ENCODE measurements at regions not wholly inside any gene's neighbourhood (a gene's known extent, or its start where the extent isn't known, plus 50 kb on each side); places are given as distances from the start of the nearest gene placed in this dataset.
"Not testable (repeated sequence)": the region's sequence is repeated elsewhere in the genome, so short reads cannot be mapped to it uniquely, and the experiment has no call there.

- DNase-seq, result no peak
These were observed 612.3 kb downstream of the KCNH5 start for GRCh38 chr14:62432955-62433354.

DNA sequence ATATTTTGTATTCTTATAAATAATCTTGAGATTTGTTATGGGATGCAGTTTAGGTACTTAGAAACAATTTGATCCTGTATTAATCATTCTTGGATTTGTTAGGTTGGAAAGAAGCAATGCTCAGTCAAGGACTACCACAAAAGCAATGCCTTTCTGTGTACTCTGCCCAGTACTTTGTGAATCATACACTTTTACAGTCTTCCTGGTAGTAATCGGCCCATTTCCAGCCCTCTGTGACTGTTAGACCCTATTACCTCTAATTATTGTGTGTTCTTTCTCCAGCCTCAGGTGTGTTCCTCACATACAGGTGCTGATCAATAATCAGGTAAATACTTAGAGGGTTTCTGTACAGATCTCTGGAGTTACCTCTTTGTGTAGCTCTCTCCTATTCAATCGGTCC is 609.0 kb downstream of the KCNH5 start:
- no peak for DNase-seq

DNA sequence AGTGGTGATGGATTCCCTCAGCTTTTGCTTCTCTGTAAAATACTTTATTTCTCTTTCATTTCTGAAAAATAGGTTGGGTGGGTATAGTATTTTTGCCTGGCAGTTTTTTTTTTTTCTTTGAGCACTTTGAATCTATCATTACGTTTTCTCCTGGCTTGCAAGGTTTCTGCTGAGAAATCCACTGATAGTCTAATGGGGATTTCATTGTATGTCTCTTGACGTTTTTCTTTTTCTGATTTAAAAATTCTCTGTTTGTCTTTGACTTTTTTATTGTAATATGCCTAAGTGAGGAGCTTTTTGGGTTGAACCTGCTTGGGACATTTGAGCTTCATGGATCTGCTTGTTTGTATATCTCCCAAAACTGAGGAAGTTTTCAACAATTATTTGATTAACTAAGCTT is 606.0 kb downstream of the KCNH5 start:
- DNase-seq, result no peak

GRCh38 chr14:62443796-62444195 is 601.5 kb downstream of the KCNH5 start:
- no peak for DNase-seq

- no peak for DNase-seq
These were observed 599.7 kb downstream of the KCNH5 start for GRCh38 chr14:62445570-62445969.

GRCh38 chr14:62451221-62451620 is 594.0 kb downstream of the KCNH5 start:
- no peak for DNase-seq

DNA sequence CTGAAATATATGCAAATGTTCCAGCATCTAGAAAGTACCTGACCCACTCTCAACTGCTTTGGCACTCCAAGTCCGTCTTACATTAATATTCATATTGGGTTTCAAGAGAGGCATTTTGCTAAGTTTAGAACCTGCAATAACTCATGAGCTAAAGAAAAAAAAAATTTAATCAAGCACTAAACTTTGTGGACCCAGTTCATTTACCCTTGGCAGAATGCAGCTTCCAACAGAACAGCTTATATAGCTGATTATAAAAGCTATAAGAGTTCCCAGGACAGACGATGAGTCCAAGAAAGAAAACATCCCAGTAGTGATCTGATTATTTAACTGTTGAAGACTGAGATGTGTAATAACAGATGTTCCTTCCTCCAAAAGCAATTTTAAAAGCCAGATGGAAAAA is 592.0 kb downstream of the KCNH5 start:
- DNase-seq, result no peak

DNA sequence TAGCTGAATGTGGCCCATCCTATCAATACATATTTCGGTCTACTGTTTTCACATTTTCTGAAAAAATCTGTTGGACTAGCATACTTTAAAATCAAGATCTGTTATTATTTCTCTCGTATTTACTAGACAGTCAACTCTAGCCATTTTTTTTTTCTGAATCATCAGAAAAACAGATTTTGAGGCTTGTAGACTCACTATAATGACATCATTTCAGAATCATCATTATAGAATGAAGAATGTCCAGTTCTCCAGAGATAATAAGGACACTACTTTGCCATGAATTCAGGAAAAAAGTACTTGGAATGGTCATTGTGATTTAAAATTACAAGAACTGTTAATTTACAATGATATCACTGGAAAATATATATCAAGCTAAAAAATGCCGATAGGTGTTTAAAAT is 589.8 kb downstream of the KCNH5 start:
- no peak for DNase-seq

- no peak for DNase-seq
These were observed 582.3 kb downstream of the KCNH5 start for GRCh38 chr14:62462988-62463387.

DNA sequence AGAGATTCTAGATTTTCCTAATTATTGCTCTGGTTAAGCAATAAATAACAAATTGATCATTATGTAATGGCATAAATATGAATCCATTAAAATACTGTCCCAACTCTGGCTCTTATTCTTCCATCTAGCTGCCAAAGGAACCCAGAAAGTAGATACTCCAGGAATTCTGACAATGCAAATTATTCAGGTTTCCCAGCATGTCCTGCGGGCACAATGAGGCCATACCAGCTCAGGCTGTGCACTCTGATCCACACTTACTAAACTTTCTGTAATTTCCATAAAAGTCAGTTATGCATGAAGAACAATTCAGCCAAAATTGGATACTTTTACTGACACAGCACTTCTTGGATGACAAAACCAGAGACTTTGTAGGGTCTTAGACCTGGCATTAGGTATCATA is 576.3 kb downstream of the KCNH5 start:
- DNase-seq, result no peak

DNA sequence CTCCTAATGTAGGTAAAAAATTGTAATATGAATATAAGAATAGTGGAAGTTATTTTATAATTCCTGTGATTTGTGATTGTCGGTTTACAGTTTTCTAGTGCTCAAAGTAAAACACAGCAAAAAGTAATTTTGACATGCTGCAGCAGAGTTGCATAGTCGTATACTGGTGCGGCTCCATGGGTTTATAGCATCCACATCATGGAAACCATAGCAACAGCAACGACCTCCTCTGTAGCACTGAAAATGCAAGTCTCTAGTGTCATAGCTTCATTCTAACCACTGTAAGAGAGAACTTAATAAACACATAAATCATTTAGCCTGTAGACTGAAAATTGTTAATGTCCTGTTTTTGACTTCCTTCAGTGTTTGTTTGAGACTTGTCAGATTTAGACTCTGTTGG is 574.3 kb downstream of the KCNH5 start:
- no peak for DNase-seq

DNA sequence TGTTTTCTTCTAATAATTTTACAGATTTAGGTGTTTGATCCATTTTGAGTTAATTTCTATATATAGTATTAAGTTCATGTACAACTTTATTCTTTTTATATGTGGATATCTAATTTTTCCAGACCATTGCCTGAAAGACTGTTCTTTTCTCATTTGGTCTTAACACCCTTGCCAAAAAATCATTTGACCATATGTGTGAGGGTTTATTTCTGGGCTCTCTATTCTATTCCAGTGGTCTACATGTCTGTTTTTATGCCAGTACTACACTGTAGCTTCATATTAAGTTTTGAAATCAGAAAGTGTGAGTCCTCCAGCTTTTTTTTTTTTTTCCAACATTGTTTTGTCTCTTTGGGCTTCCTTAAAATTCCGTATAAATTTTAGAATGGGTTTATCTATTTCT is 554.1 kb downstream of the KCNH5 start:
- no peak for DNase-seq

DNA sequence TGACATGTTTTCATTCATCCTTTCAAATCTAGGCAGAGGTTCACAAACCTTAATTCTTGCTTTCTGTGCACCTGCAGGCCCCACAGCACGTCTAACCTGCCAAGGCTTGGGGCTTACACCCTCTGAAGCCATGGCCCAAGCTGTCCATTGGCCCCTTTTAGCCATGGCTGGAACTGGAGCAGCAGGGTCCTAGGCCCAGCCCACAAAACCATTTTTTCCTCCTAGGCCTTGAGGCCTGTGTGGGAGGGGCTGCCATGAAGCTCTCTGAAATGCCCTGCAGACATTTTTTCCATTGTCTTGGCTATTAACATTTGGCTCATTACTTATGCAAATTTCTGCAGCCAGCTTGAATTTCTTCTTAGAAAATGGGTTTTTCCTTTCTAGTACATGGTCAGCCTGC is 547.5 kb downstream of the KCNH5 start:
- DNase-seq, result no peak

GRCh38 chr14:62501021-62501750 is 544.1 kb downstream of the KCNH5 start:
- no peak for DNase-seq

DNA sequence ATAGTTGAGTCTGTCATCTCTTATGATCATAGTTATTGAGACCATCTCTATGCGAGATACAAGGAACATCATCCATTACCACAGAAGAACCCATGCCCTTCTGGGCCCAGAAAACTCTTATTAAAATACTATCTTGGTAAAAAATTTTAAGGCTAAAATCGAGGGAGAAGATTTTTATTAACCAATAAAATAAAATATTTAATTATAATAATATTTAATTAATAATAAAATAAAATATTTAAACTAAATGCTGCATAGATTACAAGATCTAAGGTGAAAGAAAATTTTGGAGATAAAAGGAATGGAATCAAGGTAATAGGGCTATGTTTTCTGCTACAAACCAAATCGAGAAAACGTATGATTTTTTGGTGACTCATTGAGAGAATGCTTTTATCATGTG is 540.2 kb downstream of the KCNH5 start:
- no peak for DNase-seq

GRCh38 chr14:62521309-62521708 is 523.9 kb downstream of the KCNH5 start:
- not testable (repeated sequence) for DNase-seq

DNA sequence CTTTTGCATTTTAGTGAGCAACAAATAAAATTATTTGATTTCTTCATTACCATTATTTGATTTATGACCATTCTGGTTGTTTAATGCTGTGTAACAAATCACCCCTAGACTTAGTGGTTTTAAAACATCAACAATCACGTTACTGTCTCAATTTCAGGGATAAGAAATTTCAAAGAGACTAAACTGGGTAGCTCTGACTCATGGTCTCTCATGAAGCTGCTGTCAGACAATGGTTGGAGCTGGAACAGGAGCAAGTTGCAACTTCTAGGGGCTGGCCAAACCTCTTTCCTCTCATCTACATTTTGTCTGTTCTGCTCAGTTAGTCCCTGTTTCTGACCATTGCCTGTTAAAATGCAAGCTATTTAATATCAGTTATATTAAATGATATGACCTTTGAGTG is 517.0 kb downstream of the KCNH5 start:
- no peak for DNase-seq

DNA sequence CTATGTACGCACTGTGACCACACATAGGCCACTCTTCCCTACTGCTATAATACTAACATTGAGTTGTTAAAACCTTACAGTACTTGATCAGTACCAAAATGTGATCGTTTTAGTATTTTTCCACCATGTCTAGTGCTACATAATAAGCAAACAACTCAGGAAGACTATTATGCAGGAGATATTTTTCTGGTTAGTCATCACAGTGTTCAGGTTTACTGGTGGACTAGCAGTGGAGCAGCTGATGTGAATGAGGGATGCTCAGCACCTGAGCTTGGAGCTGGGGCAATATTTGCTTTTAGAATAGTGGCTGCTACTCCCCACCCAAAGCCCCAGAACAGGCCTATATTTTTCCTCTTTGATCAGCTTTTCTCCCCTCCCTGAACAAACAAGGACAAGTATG is 513.1 kb downstream of the KCNH5 start:
- no peak for DNase-seq

GRCh38 chr14:62546862-62547474 is 498.3 kb downstream of the KCNH5 start:
- DNase-seq, result no peak

GRCh38 chr14:62557416-62557815 is 487.8 kb downstream of the KCNH5 start:
- DNase-seq, result no peak

- no peak for DNase-seq
These were observed 486.8 kb downstream of the KCNH5 start for GRCh38 chr14:62558451-62558850.

DNA sequence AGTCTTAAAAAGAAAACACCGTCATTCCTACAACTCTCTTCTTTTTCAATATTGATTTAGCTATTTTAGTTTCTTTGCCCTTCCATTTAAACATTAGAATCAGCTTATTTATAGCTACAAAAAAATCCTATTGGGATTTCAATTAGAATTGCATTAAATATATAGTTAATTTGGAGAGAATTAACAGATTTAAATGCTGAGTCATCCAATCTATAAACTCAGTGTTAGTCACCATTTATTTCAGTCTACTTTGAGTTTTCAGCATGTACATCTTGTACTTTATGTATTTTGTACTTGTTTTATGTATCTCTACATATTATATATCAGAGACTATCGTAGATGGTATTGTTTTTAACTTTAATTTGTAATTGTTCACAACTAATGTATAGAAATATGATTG is 460.0 kb downstream of the KCNH5 start:
- no peak for DNase-seq

- DNase-seq, result no peak
These were observed 452.4 kb downstream of the KCNH5 start for GRCh38 chr14:62592877-62593276.

DNA sequence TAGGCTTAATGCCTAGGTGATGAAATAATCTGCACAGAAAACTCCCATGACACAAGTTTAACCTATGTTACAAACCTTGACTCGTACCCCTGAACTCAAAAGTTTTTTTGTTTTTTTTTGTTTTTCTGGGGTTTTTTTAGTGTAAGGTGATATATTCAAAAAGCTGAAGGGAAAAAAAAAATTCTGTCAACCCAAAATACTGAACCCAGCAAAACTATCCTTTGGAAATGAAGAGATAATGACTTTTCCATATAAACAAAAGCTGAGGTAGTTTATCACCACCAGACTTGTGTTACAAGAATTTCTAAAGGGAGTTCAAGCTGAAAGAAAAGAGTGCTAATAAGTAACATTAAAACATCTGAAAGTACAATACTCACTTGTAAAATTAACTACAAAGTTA is 448.1 kb downstream of the KCNH5 start:
- DNase-seq, result no peak
